Endothelial cell of umbilical vein (primary cell): ENCODE measurements at regions not wholly inside any gene's neighbourhood (a gene's known extent, or its start where the extent isn't known, plus 50 kb on each side); places are given as distances from the start of the nearest gene placed in this dataset.

Source experiments
- BruUV-seq: library from RNA; stranded (reverse); fragments of 400-500 nt; replicated peaks from 2 replicates; lab custom pipeline; 2021; lab: Mats Ljungman, UMichigan
- CTCF ChIA-PET: fragments of 300-600, 350-600 bp; sonication (Branson Sonifier 250); formaldehyde crosslinking; loops from one replicate; lab custom pipeline; 2021; ENCODE audit warnings: antibody characterized with exemption, inconsistent platforms; lab: Charles Lee
- POLR2A ChIA-PET: fragments of 300-600, 350-600 bp; sonication (Branson Sonifier 250); formaldehyde crosslinking; loops from one replicate; lab custom pipeline; 2021; ENCODE audit warnings: antibody characterized with exemption, inconsistent platforms; lab: Charles Lee
- DNase-seq: peaks from one replicate; pipeline ENCODE4 v3.0.0-alpha.2; 2011; ENCODE audit warnings: low read depth, low spot score
- FAIRE-seq: peaks from 2 replicates; lab custom pipeline; 2011; peaks lifted over from hg19 to GRCh38; lab: Jason Lieb, UNC
- H2AFZ ChIP-seq: 2 replicates; pipeline ENCODE4 v1.6.0; 2012; ENCODE audit warnings: low read depth, low read length, control low read depth, inconsistent platforms
- H3K27ac ChIP-seq: 2 replicates; pipeline ENCODE4 v1.5.1; 2011; ENCODE audit warnings: low read depth, mild to moderate bottlenecking, control low read depth, low read length, moderate library complexity; ENCODE audit not compliant: insufficient read depth
- H3K27me3 ChIP-seq, 2 experiments: 2 replicates each; pipeline versions ENCODE4 v1.6.0 to v1.6.1; 2011; ENCODE audit warnings: low read length in 2 of 2, mixed read lengths in 1 of 2; ENCODE audit not compliant: control insufficient read depth in 2 of 2, insufficient read depth in 2 of 2
- H3K36me3 ChIP-seq, 2 experiments: 2 replicates in 1 of 2; 3 replicates in 1 of 2; pipeline ENCODE4 v1.5.1; 2011; ENCODE audit warnings: low read length in 2 of 2, mild to moderate bottlenecking in 1 of 2, moderate library complexity in 1 of 2; ENCODE audit not compliant: control insufficient read depth in 2 of 2, insufficient read depth in 2 of 2; ENCODE audit errors: extremely low read depth in 1 of 2
- H3K4me1 ChIP-seq: 3 replicates; pipeline ENCODE4 v1.5.1; 2011; ENCODE audit warnings: mild to moderate bottlenecking, low read length; ENCODE audit not compliant: control insufficient read depth, insufficient read depth; ENCODE audit errors: extremely low read depth
- H3K4me2 ChIP-seq: 2 replicates; pipeline ENCODE4 v1.6.1; 2011; ENCODE audit warnings: low read length, control low read depth, mixed read lengths; ENCODE audit not compliant: insufficient read depth
- H3K4me3 ChIP-seq, 3 experiments: fragments of 200-600 bp in 1 of 3; sonication (generic), shearing (Covaris generic) in 1 of 3; replicated peaks in 1 of 3; 2 replicates each; pipeline ENCODE4 v1.5.1; 2011 to 2016; ENCODE audit warnings: control low read depth in 3 of 3, low read length in 3 of 3, mild to moderate bottlenecking in 2 of 3, inconsistent platforms in 1 of 3, low read depth in 1 of 3, moderate library complexity in 1 of 3; ENCODE audit not compliant: insufficient read depth in 1 of 3
- H3K79me2 ChIP-seq: 2 replicates; pipeline ENCODE4 v1.6.0; 2012; ENCODE audit warnings: low read length, inconsistent platforms; ENCODE audit not compliant: control insufficient read depth, insufficient read depth
- H3K9ac ChIP-seq: replicated peaks from 2 replicates; pipeline ENCODE3; 2011; ENCODE audit warnings: low read length, control low read depth; ENCODE audit not compliant: insufficient read depth; ENCODE audit errors: extremely low read depth
- H3K9me1 ChIP-seq: replicated peaks from 3 replicates; pipeline ENCODE4 v1.6.0; 2011; ENCODE audit warnings: mild to moderate bottlenecking, low read length; ENCODE audit not compliant: control insufficient read depth, insufficient read depth; ENCODE audit errors: extremely low read depth
- H3K9me3 ChIP-seq: replicated peaks from 2 replicates; pipeline ENCODE4 v1.5.1; 2012; ENCODE audit warnings: low read length, inconsistent platforms; ENCODE audit not compliant: control insufficient read depth, insufficient read depth
- H4K20me1 ChIP-seq: replicated peaks from 2 replicates; pipeline ENCODE3; 2011; ENCODE audit warnings: mild to moderate bottlenecking, low read length; ENCODE audit not compliant: control insufficient read depth, insufficient read depth; ENCODE audit errors: extremely low read depth
- CTCF ChIP-seq, 2 donors: IDR thresholded peaks; 1 replicate in 1 of 2; 2 replicates in 1 of 2; pipeline ENCODE4 v1.5.1; 2011; ENCODE audit warnings: low read length in 2 of 2, mild to moderate bottlenecking in 2 of 2, moderate library complexity in 2 of 2, control low read depth in 1 of 2, inconsistent platforms in 1 of 2, low read depth in 1 of 2; ENCODE audit not compliant: insufficient read depth in 1 of 2; ENCODE audit errors: extremely low read depth in 1 of 2
- EZH2 ChIP-seq: IDR thresholded peaks from 2 replicates; pipeline ENCODE4 v1.6.1; 2012; ENCODE audit warnings: borderline replicate concordance, low read depth, mild to moderate bottlenecking, moderate library complexity, low read length, inconsistent platforms; ENCODE audit not compliant: severe bottlenecking
- FOS ChIP-seq: IDR thresholded peaks from 2 replicates; pipeline ENCODE4 v1.6.1; 2011; ENCODE audit warnings: mild to moderate bottlenecking, low read length, moderate library complexity, borderline replicate concordance; ENCODE audit not compliant: insufficient read depth
- GATA2 ChIP-seq: IDR thresholded peaks from 2 replicates; pipeline ENCODE4 v1.7.0; 2011; ENCODE audit warnings: low read depth, mild to moderate bottlenecking, moderate library complexity, mixed read lengths, low read length; ENCODE audit not compliant: insufficient read length, insufficient read depth
- JUN ChIP-seq: IDR thresholded peaks from 2 replicates; pipeline ENCODE4 v1.6.1; 2011; ENCODE audit warnings: borderline replicate concordance, low read depth; ENCODE audit not compliant: insufficient read length, insufficient read depth
- MAX ChIP-seq: IDR thresholded peaks from 2 replicates; pipeline ENCODE4 v1.6.1; 2011; ENCODE audit not compliant: insufficient read depth, insufficient read length
- MYC ChIP-seq: IDR thresholded peaks from one replicate; pipeline ENCODE4 v1.6.1; 2011; ENCODE audit warnings: mild to moderate bottlenecking, low read depth, low read length
- POLR2A ChIP-seq: IDR thresholded peaks from 2 replicates; pipeline ENCODE4 v1.6.1; 2012; ENCODE audit warnings: low read depth, mild to moderate bottlenecking, control low read depth, low read length
- POLR2AphosphoS5 ChIP-seq: IDR thresholded peaks from 2 replicates; pipeline ENCODE4 v1.6.1; 2012; ENCODE audit warnings: low read depth, mild to moderate bottlenecking, control low read depth, low read length, moderate library complexity; ENCODE audit not compliant: insufficient read depth
- dilution Hi-C: fragments of 300-500 bp; cut with MboI; formaldehyde crosslinking; loops from one replicate; pipeline ENCODE4 v1.15.0; 2019; ENCODE audit warnings: low sequenced_read_pairs; ENCODE audit not compliant: extremely low pct_ligation_motif_present
- intact Hi-C: fragments of 100-400 bp; cut with micrococcal nuclease; formaldehyde crosslinking; loops from one replicate; pipeline ENCODE4 v1.10.0; 2022

- Histone ChIP-seq H3K79me2 (no peaks in the 10 kb centered on the region), H3K27me3 (peaks cover 0 to 2% of the 10 kb centered on the region in 2 experiments), H2AFZ (no peak overlapping the region), H3K9me3 (no peaks in the 10 kb centered on the region), H3K4me3 (no peak overlapping the region), H4K20me1 (no peaks in the 10 kb centered on the region), H3K36me3 (no peaks in the 10 kb centered on the region), H3K27ac (no peak overlapping the region), H3K9me1 (no peaks in the 10 kb centered on the region), H3K4me1 (peaks cover 6% of the 10 kb centered on the region), H3K4me2 (no peak overlapping the region), H3K9ac (no peak overlapping the region)
- FAIRE-seq (no peak), DNase-seq (no peak)
- no peak for TF ChIP-seq CTCF (IDR thresholded peaks at IDR 0.05; ENCODE audit: extremely low read depth in 1 of 2, insufficient read depth in 1 of 2, low read depth in 1 of 2, low read length in 2 of 2)
- no peak for TF ChIP-seq FOS
- TF ChIP-seq MYC: no peak
- no peak for TF ChIP-seq JUN
- no peak for TF ChIP-seq POLR2AphosphoS5
- TF ChIP-seq MAX: no peak
- no peak for TF ChIP-seq EZH2
- no peak for TF ChIP-seq GATA2
- no peak for TF ChIP-seq POLR2A
- CTCF ChIA-PET: interaction anchor here (2.2 to 4.7 kb wide), 2 partner anchors 112 to 313 kb away, joined by 8 to 25 read pairs; no protein-coding TSS in a partner anchor
- POLR2A ChIA-PET: no interaction called here
- dilution Hi-C loops (no loop called here), intact Hi-C loops (loop anchor here (5.0 kb wide), 1 partner anchor 754 kb away; no protein-coding TSS in a partner anchor)
- BruUV-seq: no TSS peak
Observed at GRCh38 chr5:133866160-133866902, 102.1 kb downstream of the C5orf15 start.
